MM.1S (cell line): ENCODE measurements at regions not wholly inside any gene's neighbourhood (a gene's known extent, or its start where the extent isn't known, plus 50 kb on each side); places are given as distances from the start of the nearest gene placed in this dataset.

Source experiments
- EZH2 ChIP-seq: fragments of 300-600 bp; sonication (generic); optimal IDR thresholded peaks from 2 replicates; pipeline ENCODE3; 2017; ENCODE audit warnings: low read depth, mild to moderate bottlenecking, antibody characterized with exemption, low read length, mixed read lengths
- TF ChIP-seq, protein P1 (sequence below): fragments of 300-600 bp; sonication (generic); IDR thresholded peaks from 2 replicates; pipeline ENCODE4 v1.5.1; 2016; ENCODE audit warnings: antibody characterized with exemption, low read length, mixed read lengths

GRCh38 chr10:125554753-125555152 lies 128.2 kb downstream of the TEX36 start:
- TF ChIP-seq, protein P1, sequence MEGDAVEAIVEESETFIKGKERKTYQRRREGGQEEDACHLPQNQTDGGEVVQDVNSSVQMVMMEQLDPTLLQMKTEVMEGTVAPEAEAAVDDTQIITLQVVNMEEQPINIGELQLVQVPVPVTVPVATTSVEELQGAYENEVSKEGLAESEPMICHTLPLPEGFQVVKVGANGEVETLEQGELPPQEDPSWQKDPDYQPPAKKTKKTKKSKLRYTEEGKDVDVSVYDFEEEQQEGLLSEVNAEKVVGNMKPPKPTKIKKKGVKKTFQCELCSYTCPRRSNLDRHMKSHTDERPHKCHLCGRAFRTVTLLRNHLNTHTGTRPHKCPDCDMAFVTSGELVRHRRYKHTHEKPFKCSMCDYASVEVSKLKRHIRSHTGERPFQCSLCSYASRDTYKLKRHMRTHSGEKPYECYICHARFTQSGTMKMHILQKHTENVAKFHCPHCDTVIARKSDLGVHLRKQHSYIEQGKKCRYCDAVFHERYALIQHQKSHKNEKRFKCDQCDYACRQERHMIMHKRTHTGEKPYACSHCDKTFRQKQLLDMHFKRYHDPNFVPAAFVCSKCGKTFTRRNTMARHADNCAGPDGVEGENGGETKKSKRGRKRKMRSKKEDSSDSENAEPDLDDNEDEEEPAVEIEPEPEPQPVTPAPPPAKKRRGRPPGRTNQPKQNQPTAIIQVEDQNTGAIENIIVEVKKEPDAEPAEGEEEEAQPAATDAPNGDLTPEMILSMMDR = no peak
- no peak for TF ChIP-seq EZH2
